Activated T-cell treated with anti-CD3 and anti-CD28 coated beads, Interleukin-2, amount 50 U/mL, for 1 hour (primary cell): ENCODE measurements at regions not wholly inside any gene's neighbourhood (a gene's known extent, or its start where the extent isn't known, plus 50 kb on each side); places are given as distances from the start of the nearest gene placed in this dataset.

ENCODE experiments used
- DNase-seq: peaks from one replicate; pipeline ENCODE4 v3.0.0-alpha.2; 2020

- DNase-seq: no peak
These were observed 105.6 kb upstream of the GPR26 start for GRCh38 chr10:123560301-123561140.

DNA sequence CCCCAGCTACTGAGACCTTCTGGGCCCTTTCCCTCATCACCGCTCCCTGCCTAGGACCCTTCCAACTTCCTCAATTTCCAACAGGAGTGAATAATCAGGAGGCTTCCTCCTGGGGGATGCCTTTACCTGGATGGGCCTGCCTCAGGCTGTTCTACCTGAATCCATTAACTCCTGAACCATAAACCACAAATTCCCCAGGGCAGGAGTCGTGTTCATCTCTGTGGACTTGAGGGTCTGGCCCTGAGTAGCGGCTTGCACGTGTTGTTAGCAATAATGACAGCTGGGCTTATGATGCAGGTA, 105.1 kb upstream of the GPR26 start:
- no peak for DNase-seq

DNA sequence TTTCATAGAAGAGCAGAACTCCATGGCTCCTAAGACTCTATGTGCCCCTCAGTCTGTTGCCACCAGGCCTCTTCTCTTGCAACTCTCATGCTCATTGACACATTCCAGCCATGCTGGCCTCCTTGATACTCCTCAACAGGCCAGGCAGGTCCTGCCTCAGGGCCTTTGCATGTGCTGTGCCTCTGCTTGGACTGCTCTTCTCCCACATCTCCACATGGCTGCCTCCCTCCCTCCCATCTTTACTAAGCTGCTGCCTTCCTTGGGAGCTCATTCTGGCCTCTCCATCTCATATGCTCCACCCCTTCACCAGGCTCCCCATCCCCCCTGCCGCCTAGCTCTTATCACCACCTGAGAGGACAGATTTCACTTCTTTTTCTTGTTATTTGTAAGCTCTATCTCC, 103.8 kb upstream of the GPR26 start:
- no peak for DNase-seq

- DNase-seq: no peak
These were observed 103.2 kb upstream of the GPR26 start for GRCh38 chr10:123562811-123563580.

DNA sequence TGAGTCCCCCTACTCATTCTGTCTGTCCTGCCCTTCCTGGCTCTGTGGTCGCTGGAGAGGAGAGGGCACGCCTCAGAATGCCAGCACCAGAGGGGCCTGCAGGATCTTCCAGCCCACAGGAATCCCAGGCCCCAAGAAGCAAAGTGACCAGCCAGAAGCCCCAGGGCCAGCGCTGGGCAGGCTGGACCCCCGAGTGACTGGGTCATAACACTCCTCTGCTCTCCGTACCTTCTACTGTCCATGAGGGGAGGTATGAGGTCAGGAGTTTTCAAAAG, 102.6 kb upstream of the GPR26 start:
- DNase-seq: no peak

DNA sequence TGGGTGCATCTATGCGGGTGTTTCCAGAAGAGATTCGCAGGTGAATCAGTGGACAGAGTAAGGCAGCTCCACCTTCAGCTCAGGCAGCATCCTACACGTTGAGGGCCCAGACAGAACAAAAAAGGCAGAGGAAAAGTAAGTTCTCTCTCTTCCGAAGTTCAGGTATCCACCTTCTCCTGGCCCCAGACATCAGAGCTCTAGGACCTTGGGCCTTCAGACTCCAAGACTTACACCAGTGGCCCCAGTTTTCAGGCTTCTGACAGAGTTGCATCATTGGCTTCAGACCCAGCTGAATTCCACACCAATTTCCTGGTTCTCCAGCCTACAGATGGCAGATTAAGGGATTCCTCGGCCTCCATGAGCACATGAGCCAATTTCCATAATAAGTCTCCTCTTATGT, 102.2 kb upstream of the GPR26 start:
- no peak for DNase-seq

- no peak for DNase-seq
These were observed 101.5 kb upstream of the GPR26 start for GRCh38 chr10:123564631-123565030.

DNA sequence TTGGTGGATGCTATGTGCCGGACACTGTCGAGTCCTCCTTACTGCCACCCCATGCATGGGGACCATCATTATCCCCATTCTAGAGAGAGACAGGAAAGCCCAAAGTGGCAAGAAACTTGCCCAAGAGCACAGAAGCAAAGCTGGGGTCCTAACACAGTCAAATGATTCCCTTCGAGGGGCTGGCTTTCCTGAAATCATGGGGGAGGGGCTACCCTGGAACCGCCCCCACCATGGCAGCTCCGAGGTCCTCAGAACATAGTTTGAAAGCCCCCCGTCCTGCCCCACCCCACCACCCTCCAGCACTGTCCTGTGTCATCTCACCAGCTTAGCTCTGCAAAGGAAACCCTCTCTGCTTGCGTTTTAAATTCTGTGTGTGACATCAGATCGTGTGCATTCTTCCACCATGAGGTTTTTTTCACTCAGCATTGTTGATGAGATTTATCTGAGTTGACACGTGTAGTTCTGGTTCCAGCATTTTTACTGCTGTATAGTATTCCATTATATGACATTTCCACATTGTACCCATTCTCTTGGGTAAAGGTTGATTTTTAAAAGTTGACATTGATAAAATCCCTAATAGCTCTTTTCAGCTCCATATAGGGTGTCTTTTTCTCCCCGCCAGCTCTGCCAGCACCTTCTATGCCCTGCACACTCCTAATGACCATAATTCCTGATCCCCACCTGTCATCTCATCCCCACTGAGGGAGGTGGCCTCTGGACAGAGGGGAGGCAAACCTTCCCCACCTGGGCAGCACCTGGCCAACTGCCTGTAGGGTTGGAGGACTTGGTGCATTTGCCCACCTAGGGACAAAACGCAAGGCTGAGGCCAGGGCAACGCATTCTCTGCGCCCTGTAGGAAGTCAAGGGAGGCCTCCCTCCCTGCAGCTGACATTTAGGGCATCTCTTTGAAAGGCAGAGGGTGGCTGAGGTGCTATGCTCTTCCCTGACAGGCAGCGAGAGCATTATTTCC, 100.2 kb upstream of the GPR26 start:
- no peak for DNase-seq

DNA sequence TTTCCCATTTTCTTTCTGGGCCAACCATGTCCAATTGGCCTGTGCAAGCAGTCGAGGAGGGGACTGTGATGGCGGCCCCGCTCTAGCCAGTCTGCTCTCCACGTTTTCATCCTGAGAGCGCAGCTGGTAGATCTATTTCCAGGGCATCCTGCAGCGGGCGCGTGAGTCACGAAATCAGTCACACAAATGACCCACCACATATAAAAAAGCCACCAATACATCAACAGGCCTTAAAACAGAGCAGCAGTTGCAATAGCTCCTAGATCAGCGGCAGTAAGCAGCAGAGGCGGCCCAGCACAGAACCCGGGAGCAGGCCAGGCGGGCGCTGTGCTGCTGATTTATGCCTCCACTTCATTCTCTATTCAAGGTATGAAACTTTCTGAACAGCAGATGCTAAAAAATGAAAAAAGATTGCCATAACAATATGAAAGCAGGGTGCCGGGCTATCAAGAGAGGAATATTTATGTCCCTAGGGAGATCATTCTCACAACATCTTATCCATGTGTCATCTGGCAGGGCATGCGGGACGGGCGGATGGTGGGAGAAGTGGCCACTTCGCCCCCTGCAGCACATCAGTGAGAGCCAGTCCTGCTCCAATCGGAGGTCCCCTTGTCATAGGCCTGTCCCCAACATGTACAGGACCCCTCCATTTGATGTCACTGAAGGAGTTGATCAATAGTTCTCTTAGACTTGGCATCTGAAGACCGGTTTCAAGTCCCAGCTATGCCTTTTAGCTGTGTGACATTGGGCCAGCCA, 98.0 kb upstream of the GPR26 start:
- no peak for DNase-seq

- no peak for DNase-seq
These were observed 97.4 kb upstream of the GPR26 start for GRCh38 chr10:123568751-123569150.

- no peak for DNase-seq
These were observed 96.6 kb upstream of the GPR26 start for GRCh38 chr10:123569436-123570035.

DNA sequence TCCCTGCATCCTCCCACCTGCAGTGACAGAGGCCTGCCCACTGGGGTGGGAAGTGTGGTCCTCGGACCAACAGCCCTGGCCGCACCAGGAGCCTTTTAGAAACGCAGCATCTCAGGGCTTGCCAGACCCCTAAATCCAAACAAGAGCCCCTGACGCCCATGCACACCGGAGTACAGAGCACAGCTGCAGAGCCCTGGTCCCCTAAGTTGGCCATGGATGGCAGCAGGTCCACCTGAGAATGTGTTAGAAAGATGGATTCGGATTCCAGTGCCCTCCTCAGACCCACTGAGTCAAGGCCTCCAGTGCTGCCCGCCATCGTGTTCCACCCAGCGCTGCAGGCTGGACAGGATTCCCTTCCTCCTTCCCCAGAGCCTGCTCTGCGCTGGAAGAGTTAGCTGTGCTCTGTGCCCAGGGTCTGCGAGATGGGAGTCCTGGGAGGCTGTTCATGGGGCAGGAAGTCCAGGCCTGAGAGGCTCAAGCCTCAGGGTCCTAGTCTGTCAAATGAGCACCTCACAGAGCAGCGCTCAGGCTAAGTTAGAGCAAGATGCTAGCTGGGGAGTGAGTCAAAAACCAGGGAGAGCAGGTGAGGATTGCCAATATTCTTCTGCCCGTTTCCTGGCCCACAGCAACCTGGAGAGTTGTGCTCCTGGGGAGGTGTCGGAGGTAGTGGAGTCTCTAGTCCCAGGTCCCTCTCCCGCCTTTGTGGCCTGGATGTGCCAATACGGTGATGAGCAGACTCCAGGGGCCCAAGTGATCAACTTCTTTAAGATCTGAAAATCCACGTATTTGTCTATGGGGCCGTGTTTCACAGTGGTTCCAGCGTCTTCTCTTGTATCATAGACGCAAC, 95.9 kb upstream of the GPR26 start:
- DNase-seq: no peak

DNA sequence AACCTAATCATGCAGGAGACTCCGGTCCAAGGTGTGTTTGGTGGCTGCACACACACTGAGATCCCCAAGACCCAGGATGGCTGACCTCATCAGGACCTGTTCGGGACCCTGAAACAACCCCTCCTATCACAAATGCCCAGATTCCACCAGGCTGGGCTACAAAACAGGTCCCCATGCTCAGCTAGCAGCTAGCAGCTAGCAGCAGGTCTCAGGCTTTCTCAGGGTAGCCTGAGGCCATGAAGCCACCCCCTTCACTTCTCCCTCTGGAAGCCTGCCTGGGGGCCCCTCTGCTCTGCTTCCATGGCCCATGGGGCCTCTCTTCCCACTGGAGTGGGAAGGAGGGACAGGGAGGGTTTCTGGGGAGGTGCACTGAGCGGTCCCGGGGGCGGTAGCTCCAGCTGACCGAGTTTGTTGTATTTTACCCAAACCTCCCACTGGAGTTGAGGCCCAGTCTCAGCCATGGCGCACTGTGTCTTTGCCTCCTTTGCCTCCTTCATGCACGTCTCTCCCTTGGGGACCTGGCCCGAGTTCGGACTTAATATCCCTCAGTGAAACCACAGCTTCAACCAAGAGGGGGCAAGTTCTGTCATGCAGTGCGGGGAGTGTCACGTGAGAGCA, 95.1 kb upstream of the GPR26 start:
- no peak for DNase-seq

GRCh38 chr10:123571978-123572377, 94.2 kb upstream of the GPR26 start:
- no peak for DNase-seq

- peak; percentile 32 for DNase-seq
These were observed 92.7 kb upstream of the GPR26 start for GRCh38 chr10:123573236-123574108.

- no peak for DNase-seq
These were observed 92.0 kb upstream of the GPR26 start for GRCh38 chr10:123574109-123574698.

- DNase-seq: no peak
These were observed 91.0 kb upstream of the GPR26 start for GRCh38 chr10:123575105-123575504.

GRCh38 chr10:123576706-123577105, 89.4 kb upstream of the GPR26 start:
- no peak for DNase-seq

GRCh38 chr10:123577921-123578461, 88.2 kb upstream of the GPR26 start:
- DNase-seq: no peak
